Neural progenitor cell (in vitro differentiated cells): ENCODE measurements at regions not wholly inside any gene's neighbourhood (a gene's known extent, or its start where the extent isn't known, plus 50 kb on each side); places are given as distances from the start of the nearest gene placed in this dataset.

Source experiments
- DNase-seq: peaks from one replicate; pipeline ENCODE4 v3.0.0-alpha.2; 2016; ENCODE audit warnings: low spot score
- H2AFZ ChIP-seq: fragments of 200-600 bp; sonication (generic); replicated peaks from 2 replicates; pipeline ENCODE4 v1.6.1; 2016; ENCODE audit warnings: antibody characterized with exemption
- H3F3A ChIP-seq: fragments of 200-600 bp; sonication (generic); 2 replicates; pipeline ENCODE4 v1.6.1; 2016; ENCODE audit warnings: antibody characterized with exemption, low read depth
- H3K27ac ChIP-seq: fragments of 200-600 bp; sonication (generic); 2 replicates; pipeline ENCODE4 v1.5.1; 2016; ENCODE audit warnings: mild to moderate bottlenecking
- H3K27me3 ChIP-seq: fragments of 200-600 bp; sonication (generic); 2 replicates; pipeline ENCODE4 v1.6.1; 2016; ENCODE audit warnings: mild to moderate bottlenecking, moderate library complexity
- H3K36me3 ChIP-seq: fragments of 200-600 bp; sonication (generic); 2 replicates; pipeline ENCODE4 v1.5.1; 2016
- H3K4me1 ChIP-seq: fragments of 200-600 bp; sonication (generic); 2 replicates; pipeline ENCODE4 v1.6.1; 2016; ENCODE audit warnings: mixed run types
- H3K4me2 ChIP-seq: fragments of 200-600 bp; sonication (generic); 2 replicates; pipeline ENCODE4 v1.6.1; 2016
- H3K4me3 ChIP-seq: fragments of 200-600 bp; sonication (generic); 2 replicates; pipeline ENCODE4 v1.5.1; 2016
- H3K79me2 ChIP-seq: fragments of 200-600 bp; sonication (generic); 2 replicates; pipeline ENCODE4 v1.6.1; 2016; ENCODE audit warnings: low read depth
- H3K9ac ChIP-seq: fragments of 200-600 bp; sonication (generic); 2 replicates; pipeline ENCODE4 v1.6.1; 2016
- H3K9me3 ChIP-seq: fragments of 200-600 bp; sonication (generic); 2 replicates; pipeline ENCODE4 v1.5.1; 2016; ENCODE audit warnings: low read depth
- H4K20me1 ChIP-seq: fragments of 200-600 bp; sonication (generic); 2 replicates; pipeline ENCODE4 v1.6.1; 2016; ENCODE audit warnings: low read depth
- H3K27ac Mint-ChIP-seq: 3 replicates; pipeline ENCODE4 v1.8.0; 2021; ENCODE audit warnings: mixed read lengths
- H3K27me3 Mint-ChIP-seq: 2 replicates; pipeline ENCODE4 v1.8.0; 2022; ENCODE audit warnings: low read depth, mild to moderate bottlenecking, inconsistent platforms, moderate library complexity, mixed read lengths; ENCODE audit not compliant: insufficient read depth
- H3K36me3 Mint-ChIP-seq: 3 replicates; pipeline ENCODE4 v1.8.0; 2021; ENCODE audit warnings: mixed read lengths
- H3K4me1 Mint-ChIP-seq: 3 replicates; pipeline ENCODE4 v1.8.0; 2021; ENCODE audit warnings: mixed read lengths
- H3K4me3 Mint-ChIP-seq: 3 replicates; pipeline ENCODE4 v1.8.0; 2021; ENCODE audit warnings: mild to moderate bottlenecking, moderate library complexity, mixed read lengths
- H3K9me3 Mint-ChIP-seq: 3 replicates; pipeline ENCODE4 v1.8.0; 2020; ENCODE audit warnings: mixed read lengths
- EZH2 ChIP-seq: fragments of 200-600 bp; sonication (generic); IDR thresholded peaks from 2 replicates; pipeline ENCODE4 v1.6.1; 2017; ENCODE audit warnings: antibody characterized with exemption, mild to moderate bottlenecking, moderate library complexity
- EZH2phosphoT487 ChIP-seq: fragments of 200-600 bp; sonication (generic); IDR thresholded peaks from 2 replicates; pipeline ENCODE4 v1.6.1; 2017; ENCODE audit warnings: antibody characterized with exemption
- TF ChIP-seq, protein P1 (sequence below): fragments of 200-600 bp; sonication (generic); IDR thresholded peaks from 2 replicates; pipeline ENCODE4 v1.5.1; 2017; ENCODE audit warnings: antibody characterized with exemption, mild to moderate bottlenecking

GRCh38 chr1:88557014-88557413, 127.1 kb upstream of the PKN2 start:
- Histone ChIP-seq H3K36me3 (no peaks in the 10 kb centered on the region), H3K4me3 (no peak overlapping the region), H3K27me3 (no peaks in the 10 kb centered on the region), H3K27ac (no peak overlapping the region), H3K9ac (no peak overlapping the region), H3K9me3 (no peaks in the 10 kb centered on the region), H3F3A (no peaks in the 10 kb centered on the region), H4K20me1 (no peaks in the 10 kb centered on the region), H3K4me2 (no peak overlapping the region), H3K4me1 (no peaks in the 10 kb centered on the region), H3K79me2 (no peaks in the 10 kb centered on the region), H2AFZ (no peak overlapping the region)
- Mint-ChIP-seq H3K4me3 (no peak overlapping the region), H3K27ac (no peak overlapping the region), H3K9me3 (no peaks in the 10 kb centered on the region), H3K27me3 (no peaks in the 10 kb centered on the region), H3K36me3 (no peaks in the 10 kb centered on the region), H3K4me1 (no peaks in the 10 kb centered on the region)
- no peak for DNase-seq
- TF ChIP-seq EZH2phosphoT487 (no peak), EZH2 (no peak)
- TF ChIP-seq, protein P1, sequence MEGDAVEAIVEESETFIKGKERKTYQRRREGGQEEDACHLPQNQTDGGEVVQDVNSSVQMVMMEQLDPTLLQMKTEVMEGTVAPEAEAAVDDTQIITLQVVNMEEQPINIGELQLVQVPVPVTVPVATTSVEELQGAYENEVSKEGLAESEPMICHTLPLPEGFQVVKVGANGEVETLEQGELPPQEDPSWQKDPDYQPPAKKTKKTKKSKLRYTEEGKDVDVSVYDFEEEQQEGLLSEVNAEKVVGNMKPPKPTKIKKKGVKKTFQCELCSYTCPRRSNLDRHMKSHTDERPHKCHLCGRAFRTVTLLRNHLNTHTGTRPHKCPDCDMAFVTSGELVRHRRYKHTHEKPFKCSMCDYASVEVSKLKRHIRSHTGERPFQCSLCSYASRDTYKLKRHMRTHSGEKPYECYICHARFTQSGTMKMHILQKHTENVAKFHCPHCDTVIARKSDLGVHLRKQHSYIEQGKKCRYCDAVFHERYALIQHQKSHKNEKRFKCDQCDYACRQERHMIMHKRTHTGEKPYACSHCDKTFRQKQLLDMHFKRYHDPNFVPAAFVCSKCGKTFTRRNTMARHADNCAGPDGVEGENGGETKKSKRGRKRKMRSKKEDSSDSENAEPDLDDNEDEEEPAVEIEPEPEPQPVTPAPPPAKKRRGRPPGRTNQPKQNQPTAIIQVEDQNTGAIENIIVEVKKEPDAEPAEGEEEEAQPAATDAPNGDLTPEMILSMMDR, result no peak

GRCh38 chr1:88560621-88561020, 123.5 kb upstream of the PKN2 start:
- Histone ChIP-seq H3K27ac (no peak overlapping the region), H3K27me3 (no peaks in the 10 kb centered on the region), H3K4me3 (no peak overlapping the region), H3K4me2 (no peak overlapping the region), H3K9me3 (no peaks in the 10 kb centered on the region), H4K20me1 (no peaks in the 10 kb centered on the region), H2AFZ (no peak overlapping the region), H3F3A (no peaks in the 10 kb centered on the region), H3K79me2 (no peaks in the 10 kb centered on the region), H3K9ac (no peak overlapping the region), H3K4me1 (peaks cover 3% of the 10 kb centered on the region), H3K36me3 (no peaks in the 10 kb centered on the region)
- no peaks in the 10 kb centered on the region for H3K27me3 Mint-ChIP-seq
- DNase-seq, result no peak
- no peaks in the 10 kb centered on the region for H3K9me3 Mint-ChIP-seq
- H3K4me3 Mint-ChIP-seq, result no peak overlapping the region
- no peaks in the 10 kb centered on the region for H3K4me1 Mint-ChIP-seq
- no peak overlapping the region for H3K27ac Mint-ChIP-seq
- no peak for TF ChIP-seq EZH2
- no peak for TF ChIP-seq EZH2phosphoT487
- TF ChIP-seq, protein P1, result no peak
- H3K36me3 Mint-ChIP-seq, result no peaks in the 10 kb centered on the region

GRCh38 chr1:88562991-88563390, 121.1 kb upstream of the PKN2 start:
- Mint-ChIP-seq H3K27me3 (no peaks in the 10 kb centered on the region), H3K9me3 (no peaks in the 10 kb centered on the region), H3K36me3 (no peaks in the 10 kb centered on the region), H3K4me1 (no peaks in the 10 kb centered on the region), H3K27ac (no peak overlapping the region), H3K4me3 (no peak overlapping the region)
- Histone ChIP-seq H3K36me3 (no peaks in the 10 kb centered on the region), H3K4me2 (no peak overlapping the region), H3F3A (no peaks in the 10 kb centered on the region), H3K27me3 (no peaks in the 10 kb centered on the region), H3K9me3 (no peaks in the 10 kb centered on the region), H3K4me1 (peaks cover 9% of the 10 kb centered on the region), H2AFZ (no peak overlapping the region), H3K79me2 (no peaks in the 10 kb centered on the region), H4K20me1 (no peaks in the 10 kb centered on the region), H3K9ac (no peak overlapping the region), H3K27ac (no peak overlapping the region), H3K4me3 (no peak overlapping the region)
- DNase-seq, result no peak
- TF ChIP-seq, protein P1, result no peak
- no peak for TF ChIP-seq EZH2
- no peak for TF ChIP-seq EZH2phosphoT487
